Progenitor cell of endocrine pancreas (in vitro differentiated cells): ENCODE measurements at regions not wholly inside any gene's neighbourhood (a gene's known extent, or its start where the extent isn't known, plus 50 kb on each side); places are given as distances from the start of the nearest gene placed in this dataset.

Source experiments
- DNase-seq: peaks from one replicate; pipeline ENCODE4 v3.0.0; 2021; ENCODE audit warnings: low spot score; ENCODE audit not compliant: unreplicated experiment
- H3K27ac Mint-ChIP-seq: 2 replicates; pipeline ENCODE4 v1.8.0; 2021; ENCODE audit warnings: mild to moderate bottlenecking, moderate library complexity, mixed read lengths
- H3K27me3 Mint-ChIP-seq: 2 replicates; pipeline ENCODE4 v1.8.0; 2021; ENCODE audit warnings: mixed read lengths
- H3K36me3 Mint-ChIP-seq: 2 replicates; pipeline ENCODE4 v1.8.0; 2022; ENCODE audit warnings: mixed read lengths; ENCODE audit not compliant: insufficient read depth
- H3K4me1 Mint-ChIP-seq: 2 replicates; pipeline ENCODE4 v1.8.0; 2021; ENCODE audit warnings: low read depth, mixed read lengths
- H3K4me3 Mint-ChIP-seq: 2 replicates; pipeline ENCODE4 v1.8.0; 2021; ENCODE audit warnings: low read depth, mild to moderate bottlenecking, moderate library complexity, mixed read lengths
- H3K9me3 Mint-ChIP-seq: 2 replicates; pipeline ENCODE4 v1.8.0; 2021; ENCODE audit warnings: low read depth, mixed read lengths
- CTCF ChIP-seq: fragments of 200-600 bp; sonication (generic); IDR thresholded peaks from one replicate; pipeline ENCODE4 v1.5.0; 2021; ENCODE audit warnings: antibody characterized with exemption, mild to moderate bottlenecking; ENCODE audit not compliant: unreplicated experiment

GRCh38 chr7:19405541-19405940 is 260.3 kb upstream of the FERD3L start:
- H3K27me3 Mint-ChIP-seq = no peaks in the 10 kb centered on the region
- H3K4me3 Mint-ChIP-seq = no peak overlapping the region
- no peak for DNase-seq
- H3K27ac Mint-ChIP-seq = no peak overlapping the region
- H3K36me3 Mint-ChIP-seq = no peaks in the 10 kb centered on the region
- no peak for TF ChIP-seq CTCF
- no peaks in the 10 kb centered on the region for H3K9me3 Mint-ChIP-seq
- peaks cover 7% of the 10 kb centered on the region for H3K4me1 Mint-ChIP-seq

GRCh38 chr7:19404912-19405329 is 259.7 kb upstream of the FERD3L start:
- H3K4me3 Mint-ChIP-seq = no peak overlapping the region
- no peak for TF ChIP-seq CTCF
- peaks cover 7% of the 10 kb centered on the region for H3K4me1 Mint-ChIP-seq
- H3K9me3 Mint-ChIP-seq = no peaks in the 10 kb centered on the region
- H3K27ac Mint-ChIP-seq = no peak overlapping the region
- DNase-seq = no peak
- no peaks in the 10 kb centered on the region for H3K27me3 Mint-ChIP-seq
- no peaks in the 10 kb centered on the region for H3K36me3 Mint-ChIP-seq

GRCh38 chr7:19403691-19404090 is 258.5 kb upstream of the FERD3L start:
- no peak for TF ChIP-seq CTCF
- Mint-ChIP-seq H3K27me3 (no peaks in the 10 kb centered on the region), H3K9me3 (peaks cover 3% of the 10 kb centered on the region), H3K36me3 (peaks cover 2% of the 10 kb centered on the region), H3K27ac (no peak overlapping the region), H3K4me3 (no peak overlapping the region), H3K4me1 (peaks cover 11% of the 10 kb centered on the region)
- no peak for DNase-seq

- Mint-ChIP-seq H3K36me3 (peaks cover 2% of the 10 kb centered on the region), H3K9me3 (peaks cover 4% of the 10 kb centered on the region), H3K4me1 (peaks cover 11% of the 10 kb centered on the region), H3K4me3 (no peak overlapping the region), H3K27me3 (no peaks in the 10 kb centered on the region), H3K27ac (no peak overlapping the region)
- DNase-seq = no peak
- TF ChIP-seq CTCF = no peak
Measured at GRCh38 chr7:19401461-19401860, 256.2 kb upstream of the FERD3L start.

GRCh38 chr7:19400758-19401254 is 255.6 kb upstream of the FERD3L start:
- Mint-ChIP-seq H3K9me3 (peaks cover 4% of the 10 kb centered on the region), H3K4me1 (peaks cover 12% of the 10 kb centered on the region), H3K36me3 (peaks cover 2% of the 10 kb centered on the region), H3K4me3 (no peak overlapping the region), H3K27ac (no peak overlapping the region), H3K27me3 (no peaks in the 10 kb centered on the region)
- no peak for DNase-seq
- TF ChIP-seq CTCF = no peak
